ENCODE measurements at regions not wholly inside any gene's neighbourhood (a gene's known extent, or its start where the extent isn't known, plus 50 kb on each side); places are given as distances from the start of the nearest gene placed in this dataset.

GRCh38 chr2:43001055-43001378 lies 208.6 kb upstream of the HAAO start (continued):
- TF ChIP-seq CBX5 (IDR thresholded peaks at IDR 0.05; ENCODE audit: low read depth) (no peak), SIX5 (IDR thresholded peaks at IDR 0.05; ENCODE audit: low read depth, low read length, severe bottlenecking) (no peak), KAT2A (conservative IDR thresholded peaks at IDR 0.05; ENCODE audit: control insufficient read depth, low read depth, low read length) (no peak), MTA2 (IDR thresholded peaks at IDR 0.05; ENCODE audit: low read depth) (no peak), TARDBP (IDR thresholded peaks at IDR 0.05; ENCODE audit: borderline replicate concordance) (no peak), CEBPZ (IDR thresholded peaks at IDR 0.05; ENCODE audit: low read depth, low read length) (no peak)
- TF ChIP-seq, protein P1, sequence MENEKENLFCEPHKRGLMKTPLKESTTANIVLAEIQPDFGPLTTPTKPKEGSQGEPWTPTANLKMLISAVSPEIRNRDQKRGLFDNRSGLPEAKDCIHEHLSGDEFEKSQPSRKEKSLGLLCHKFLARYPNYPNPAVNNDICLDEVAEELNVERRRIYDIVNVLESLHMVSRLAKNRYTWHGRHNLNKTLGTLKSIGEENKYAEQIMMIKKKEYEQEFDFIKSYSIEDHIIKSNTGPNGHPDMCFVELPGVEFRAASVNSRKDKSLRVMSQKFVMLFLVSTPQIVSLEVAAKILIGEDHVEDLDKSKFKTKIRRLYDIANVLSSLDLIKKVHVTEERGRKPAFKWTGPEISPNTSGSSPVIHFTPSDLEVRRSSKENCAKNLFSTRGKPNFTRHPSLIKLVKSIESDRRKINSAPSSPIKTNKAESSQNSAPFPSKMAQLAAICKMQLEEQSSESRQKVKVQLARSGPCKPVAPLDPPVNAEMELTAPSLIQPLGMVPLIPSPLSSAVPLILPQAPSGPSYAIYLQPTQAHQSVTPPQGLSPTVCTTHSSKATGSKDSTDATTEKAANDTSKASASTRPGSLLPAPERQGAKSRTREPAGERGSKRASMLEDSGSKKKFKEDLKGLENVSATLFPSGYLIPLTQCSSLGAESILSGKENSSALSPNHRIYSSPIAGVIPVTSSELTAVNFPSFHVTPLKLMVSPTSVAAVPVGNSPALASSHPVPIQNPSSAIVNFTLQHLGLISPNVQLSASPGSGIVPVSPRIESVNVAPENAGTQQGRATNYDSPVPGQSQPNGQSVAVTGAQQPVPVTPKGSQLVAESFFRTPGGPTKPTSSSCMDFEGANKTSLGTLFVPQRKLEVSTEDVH (IDR thresholded peaks at IDR 0.05; ENCODE audit: low read depth, partially characterized antibody) = no peak
